NB4 (cell line): ENCODE measurements at regions not wholly inside any gene's neighbourhood (a gene's known extent, or its start where the extent isn't known, plus 50 kb on each side); places are given as distances from the start of the nearest gene placed in this dataset.

Experiments
- DNase-seq: peaks from one replicate; pipeline ENCODE4 v3.0.0; 2010; ENCODE audit warnings: low read depth
- H3K4me3 ChIP-seq: one replicate; pipeline ENCODE4 v1.5.1; 2011; ENCODE audit warnings: mild to moderate bottlenecking, low read depth, low read length, moderate library complexity
- MAX ChIP-seq: IDR thresholded peaks from 2 replicates; pipeline ENCODE4 v1.6.1; 2011; ENCODE audit warnings: low read depth, low read length
- MYC ChIP-seq: IDR thresholded peaks from 2 replicates; pipeline ENCODE4 v1.6.1; 2011; ENCODE audit warnings: low read depth, low read length
- POLR2A ChIP-seq: IDR thresholded peaks from 2 replicates; pipeline ENCODE4 v1.6.1; 2011; ENCODE audit warnings: mild to moderate bottlenecking; ENCODE audit not compliant: insufficient read length; ENCODE audit errors: extremely low read depth
- TF ChIP-seq, protein P1 (sequence below): IDR thresholded peaks from one replicate; pipeline ENCODE4 v1.5.1; 2012; ENCODE audit warnings: low read depth, low read length

GRCh38 chr9:25396828-25397227 lies 281.4 kb downstream of the TUSC1 start:
- H3K4me3 ChIP-seq = no peak overlapping the region
- no peak for DNase-seq
- TF ChIP-seq MAX (no peak), MYC (no peak), POLR2A (no peak)
- TF ChIP-seq, protein P1, sequence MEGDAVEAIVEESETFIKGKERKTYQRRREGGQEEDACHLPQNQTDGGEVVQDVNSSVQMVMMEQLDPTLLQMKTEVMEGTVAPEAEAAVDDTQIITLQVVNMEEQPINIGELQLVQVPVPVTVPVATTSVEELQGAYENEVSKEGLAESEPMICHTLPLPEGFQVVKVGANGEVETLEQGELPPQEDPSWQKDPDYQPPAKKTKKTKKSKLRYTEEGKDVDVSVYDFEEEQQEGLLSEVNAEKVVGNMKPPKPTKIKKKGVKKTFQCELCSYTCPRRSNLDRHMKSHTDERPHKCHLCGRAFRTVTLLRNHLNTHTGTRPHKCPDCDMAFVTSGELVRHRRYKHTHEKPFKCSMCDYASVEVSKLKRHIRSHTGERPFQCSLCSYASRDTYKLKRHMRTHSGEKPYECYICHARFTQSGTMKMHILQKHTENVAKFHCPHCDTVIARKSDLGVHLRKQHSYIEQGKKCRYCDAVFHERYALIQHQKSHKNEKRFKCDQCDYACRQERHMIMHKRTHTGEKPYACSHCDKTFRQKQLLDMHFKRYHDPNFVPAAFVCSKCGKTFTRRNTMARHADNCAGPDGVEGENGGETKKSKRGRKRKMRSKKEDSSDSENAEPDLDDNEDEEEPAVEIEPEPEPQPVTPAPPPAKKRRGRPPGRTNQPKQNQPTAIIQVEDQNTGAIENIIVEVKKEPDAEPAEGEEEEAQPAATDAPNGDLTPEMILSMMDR = no peak

DNA sequence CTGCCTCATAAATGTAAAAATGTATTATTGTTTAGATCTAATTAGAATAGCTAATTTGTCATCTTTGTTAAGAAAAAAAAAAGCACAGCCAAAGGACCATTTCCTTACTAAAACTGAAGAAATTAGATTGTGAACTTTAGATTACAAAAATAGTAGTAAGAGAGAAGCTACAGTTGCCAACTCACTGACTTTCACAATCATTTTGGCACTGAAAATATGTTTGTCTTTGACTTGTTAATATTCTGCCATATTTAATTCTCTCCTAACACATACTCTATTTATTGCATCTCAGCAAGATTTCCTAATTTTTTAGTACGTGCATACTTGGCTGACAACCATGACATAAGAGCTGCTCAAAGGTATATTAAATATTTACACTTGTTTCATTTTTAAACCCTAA lies 297.1 kb downstream of the TUSC1 start:
- no peak overlapping the region for H3K4me3 ChIP-seq
- TF ChIP-seq, protein P1 = no peak
- no peak for TF ChIP-seq POLR2A
- TF ChIP-seq MAX = no peak
- TF ChIP-seq MYC = no peak
- no peak for DNase-seq

DNA sequence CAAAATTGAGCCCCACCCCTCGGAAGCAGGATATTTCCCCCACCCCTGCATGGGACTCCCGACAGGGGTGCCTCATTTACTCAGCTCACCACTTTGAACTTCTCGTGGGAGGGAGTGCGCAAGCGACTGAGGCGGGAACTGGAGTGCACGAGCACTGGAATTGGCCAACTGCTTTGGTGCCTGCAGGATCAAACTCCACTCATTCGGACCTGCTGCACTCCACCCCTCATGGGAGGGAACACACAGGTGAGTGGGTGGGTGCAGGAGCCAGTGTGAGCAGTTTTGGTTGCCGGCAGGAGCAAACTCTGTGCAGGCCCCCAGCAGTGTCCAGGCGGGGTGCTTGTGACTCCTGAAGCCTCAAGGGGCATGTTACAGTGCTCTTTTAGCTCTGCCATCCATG lies 301.2 kb downstream of the TUSC1 start:
- TF ChIP-seq, protein P1 = no peak
- TF ChIP-seq POLR2A (no peak), MYC (no peak), MAX (no peak)
- DNase-seq = no peak
- no peak overlapping the region for H3K4me3 ChIP-seq

DNA sequence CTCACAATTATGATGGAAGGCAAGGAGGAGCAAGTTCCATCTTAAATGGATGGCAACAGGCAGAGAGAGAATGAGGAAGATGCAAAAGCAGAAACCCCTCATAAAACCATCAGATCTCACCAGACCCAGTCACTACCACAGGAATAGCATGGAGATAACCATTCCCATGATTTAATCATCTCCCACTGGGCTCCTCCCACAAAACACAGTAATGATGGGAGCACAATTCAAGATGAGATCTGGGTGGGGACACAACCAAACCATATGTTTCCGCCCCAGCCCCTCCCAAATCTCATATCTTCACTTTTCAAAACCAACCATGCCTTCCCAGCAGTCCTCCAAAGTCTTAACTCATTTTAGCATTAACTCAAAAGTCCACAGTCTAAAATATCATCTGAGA lies 304.0 kb downstream of the TUSC1 start:
- H3K4me3 ChIP-seq = no peak overlapping the region
- TF ChIP-seq MAX (no peak), POLR2A (no peak), MYC (no peak)
- TF ChIP-seq, protein P1 = no peak
- no peak for DNase-seq

GRCh38 chr9:25366906-25367305 lies 311.3 kb downstream of the TUSC1 start:
- H3K4me3 ChIP-seq = no peak overlapping the region
- no peak for TF ChIP-seq MAX
- TF ChIP-seq, protein P1 = no peak
- no peak for TF ChIP-seq MYC
- TF ChIP-seq POLR2A = no peak
- DNase-seq = no peak

DNA sequence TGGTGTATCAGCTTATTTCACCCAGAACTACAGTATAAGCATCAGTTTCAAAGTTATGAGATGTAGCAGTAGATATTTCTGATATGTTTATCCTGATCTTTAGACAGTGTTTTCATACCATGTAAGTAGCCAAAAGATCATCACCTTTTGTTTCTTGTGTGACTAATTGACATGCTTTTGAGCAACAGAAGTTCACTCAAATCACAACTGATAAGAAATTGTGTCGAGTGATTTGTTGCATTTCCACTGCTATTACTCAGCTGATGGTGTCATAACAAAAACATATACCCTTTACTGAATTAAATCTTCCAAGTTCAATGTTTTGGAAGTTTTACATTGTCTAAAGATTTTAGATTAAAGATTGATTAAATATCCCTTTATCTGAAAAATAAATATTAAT lies 324.5 kb downstream of the TUSC1 start:
- DNase-seq = no peak
- TF ChIP-seq POLR2A (no peak), MYC (no peak), MAX (no peak)
- TF ChIP-seq, protein P1 = no peak
- H3K4me3 ChIP-seq = no peak overlapping the region
